Activated CD4-positive, alpha-beta T cell treated with anti-CD3 and anti-CD28 coated beads, Interleukin-2, amount 50 U/mL, for 48 hours (primary cell): ENCODE measurements at regions not wholly inside any gene's neighbourhood (a gene's known extent, or its start where the extent isn't known, plus 50 kb on each side); places are given as distances from the start of the nearest gene placed in this dataset.
"Not testable (repeated sequence)": the region's sequence is repeated elsewhere in the genome, so short reads cannot be mapped to it uniquely, and the experiment has no call there.

Experiments
- DNase-seq, 2 experiments: peaks; one replicate each; pipeline ENCODE4 v3.0.0-alpha.2; 2020

DNA sequence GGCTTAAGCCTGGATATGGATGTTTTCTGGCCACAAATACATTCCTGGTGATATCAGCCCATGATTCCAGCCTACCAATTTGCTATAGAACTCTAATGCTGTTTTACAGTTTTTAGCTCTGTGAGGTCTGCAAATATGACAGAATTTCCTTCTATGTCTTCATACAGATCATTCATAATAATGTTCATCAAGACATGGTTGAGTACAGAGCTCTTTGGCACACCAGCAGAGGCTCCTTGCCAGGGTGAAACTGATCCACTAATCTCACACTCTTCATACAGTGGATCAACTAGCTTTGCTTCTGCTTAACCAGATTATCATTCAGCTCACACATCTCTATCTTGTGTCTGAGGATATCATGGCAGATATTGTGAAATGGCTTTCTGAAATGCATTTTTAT is 672.1 kb downstream of the STK39 start:
- DNase-seq: no peak

GRCh38 chr2:167572883-167573619 is 674.3 kb downstream of the STK39 start:
- no peak for DNase-seq

GRCh38 chr2:167570370-167570769 is 677.0 kb downstream of the STK39 start:
- no peak for DNase-seq

DNA sequence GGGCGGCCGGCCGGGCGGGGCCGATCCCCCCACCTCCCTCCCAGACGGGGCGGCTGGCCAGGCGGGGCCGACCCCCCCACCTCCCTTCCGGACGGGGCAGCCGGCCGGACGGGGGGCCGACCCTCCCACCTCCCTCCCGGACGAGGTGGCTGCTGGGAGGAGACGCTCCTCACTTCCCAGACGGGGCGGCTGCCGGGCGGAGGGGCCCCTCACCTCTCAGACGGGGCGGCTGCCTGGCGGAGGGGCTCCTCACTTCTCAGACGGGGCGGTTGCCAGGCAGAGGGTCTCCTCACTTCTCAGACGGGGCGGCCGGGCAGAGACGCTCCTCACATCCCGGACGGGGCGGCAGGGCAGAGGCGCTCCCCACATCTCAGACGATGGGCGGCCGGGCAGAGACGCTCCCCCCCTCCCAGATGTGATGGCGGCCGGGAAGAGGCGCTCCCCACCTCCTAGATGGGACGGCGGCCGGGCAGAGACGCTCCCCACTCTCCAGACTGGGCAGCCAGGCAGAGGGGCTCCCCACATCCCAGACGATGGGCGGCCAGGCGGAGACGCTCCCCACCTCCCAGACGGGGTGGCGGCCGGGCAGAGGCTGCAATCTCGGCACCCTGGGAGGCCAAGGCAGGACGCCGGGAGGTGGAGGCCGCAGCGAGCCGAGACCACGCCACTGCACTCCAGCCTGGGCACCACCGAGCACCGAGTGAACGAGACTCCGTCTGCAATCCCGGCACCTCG is 675.8 kb downstream of the XIRP2 start:
- not testable (repeated sequence) for DNase-seq

- DNase-seq: not testable (repeated sequence)
These were observed 670.2 kb downstream of the XIRP2 start for GRCh38 chr2:167558272-167558991.

GRCh38 chr2:167555098-167555720 is 666.9 kb downstream of the XIRP2 start:
- no peak for DNase-seq

GRCh38 chr2:167553635-167554034 is 665.4 kb downstream of the XIRP2 start:
- DNase-seq: no peak

- DNase-seq: no peak
These were observed 663.1 kb downstream of the XIRP2 start for GRCh38 chr2:167551416-167551815.

GRCh38 chr2:167550448-167550847 is 662.2 kb downstream of the XIRP2 start:
- DNase-seq: no peak

- DNase-seq: no peak
These were observed 660.1 kb downstream of the XIRP2 start for GRCh38 chr2:167548396-167548795.

DNA sequence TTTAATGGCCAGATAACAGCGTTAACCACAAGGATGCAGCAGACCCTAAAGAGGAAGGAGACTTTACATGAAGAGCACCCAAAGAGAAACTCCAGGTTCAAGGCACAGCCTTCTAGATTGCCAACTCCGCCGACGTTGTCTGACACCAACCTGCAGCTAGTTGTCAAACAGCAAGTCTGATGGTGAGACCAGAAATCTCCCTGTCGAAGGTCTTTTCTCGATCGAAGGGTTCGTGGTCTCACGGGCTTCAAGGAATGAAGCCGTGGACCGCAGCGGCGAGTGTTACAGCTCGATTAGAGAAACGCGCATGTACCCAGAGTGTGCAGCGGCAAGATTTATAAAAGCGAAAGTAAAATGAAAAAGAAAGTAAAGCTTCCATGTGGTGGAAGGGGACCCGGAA is 656.3 kb downstream of the XIRP2 start:
- no peak for DNase-seq

DNA sequence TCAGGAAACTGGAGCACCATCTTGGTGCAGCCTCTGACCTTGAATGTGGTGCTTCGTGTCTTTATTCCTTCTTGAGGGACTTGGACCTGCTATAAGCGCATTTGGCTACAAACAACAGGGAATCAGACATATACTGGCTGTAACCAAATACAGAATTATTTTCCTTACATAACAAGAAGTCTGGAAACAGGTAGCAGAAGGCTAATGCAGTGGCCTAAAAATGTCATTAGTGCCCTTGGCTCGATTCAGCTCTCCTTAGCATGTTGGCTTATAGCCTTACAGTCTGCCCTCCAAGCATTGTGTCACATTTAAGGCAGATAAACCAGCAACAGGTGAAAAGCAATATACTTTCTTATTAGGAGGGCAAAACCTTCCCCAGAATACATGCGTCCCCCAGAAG is 655.4 kb downstream of the XIRP2 start:
- no peak for DNase-seq

DNA sequence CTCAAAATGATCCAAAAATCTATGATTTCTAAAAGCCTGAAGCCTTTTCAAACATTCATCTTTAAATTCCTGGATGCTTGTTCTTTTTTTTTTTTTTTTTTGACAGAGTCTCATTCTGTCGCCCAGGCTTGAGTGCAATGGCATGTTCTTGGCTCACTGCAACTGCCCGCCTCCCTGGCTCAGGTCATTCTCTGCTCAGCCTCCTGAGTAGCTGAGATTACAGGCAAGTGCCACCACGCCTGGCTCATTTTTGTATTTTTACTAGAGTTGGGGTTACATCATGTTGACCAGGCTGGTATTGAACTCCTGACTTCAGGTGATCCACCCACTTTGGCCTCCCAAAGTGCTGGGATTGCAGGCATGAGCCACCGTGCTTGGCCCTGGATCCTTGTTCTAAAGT is 649.5 kb downstream of the XIRP2 start:
- no peak for DNase-seq

DNA sequence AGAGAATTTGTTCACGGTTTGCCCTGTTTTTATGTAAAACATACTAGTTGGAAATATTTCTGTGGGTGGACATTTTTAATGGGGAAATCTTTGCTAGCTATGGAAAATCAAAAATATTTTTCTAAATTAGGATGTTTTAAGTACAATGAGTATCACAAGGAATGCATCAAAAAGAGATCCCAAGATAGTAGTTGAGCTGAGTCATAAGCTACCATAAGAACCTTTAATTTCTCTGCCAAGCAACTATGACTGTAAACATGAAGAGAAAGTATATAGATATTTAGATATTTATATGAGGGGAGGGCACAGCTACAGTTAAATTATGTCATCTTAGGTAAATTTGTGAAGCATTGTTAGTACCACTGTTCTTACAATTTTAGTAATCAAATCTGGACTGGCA is 646.2 kb downstream of the XIRP2 start:
- DNase-seq: no peak

GRCh38 chr2:167524786-167525185 is 636.5 kb downstream of the XIRP2 start:
- DNase-seq: no peak

GRCh38 chr2:167510071-167510759 is 621.9 kb downstream of the XIRP2 start:
- no peak for DNase-seq

DNA sequence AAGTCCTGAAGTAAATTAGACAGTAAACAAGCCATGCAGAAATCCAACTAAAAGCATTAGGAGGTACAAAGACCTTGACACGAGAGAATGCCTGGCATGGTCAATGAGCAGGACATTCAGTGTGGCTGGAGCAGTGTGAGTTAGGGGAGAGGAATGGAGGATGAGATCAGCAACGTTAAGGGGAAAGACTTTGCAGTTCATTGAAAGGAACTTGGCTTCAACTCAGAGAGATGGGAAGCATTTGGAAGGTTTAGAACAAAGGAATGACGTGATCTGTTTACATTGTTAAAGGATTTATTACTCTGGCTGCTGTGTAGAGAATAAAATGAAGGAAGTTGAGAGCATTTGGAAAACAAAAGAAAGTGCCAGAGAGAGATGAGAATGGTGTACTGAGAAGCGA is 621.3 kb downstream of the XIRP2 start:
- DNase-seq: no peak

DNA sequence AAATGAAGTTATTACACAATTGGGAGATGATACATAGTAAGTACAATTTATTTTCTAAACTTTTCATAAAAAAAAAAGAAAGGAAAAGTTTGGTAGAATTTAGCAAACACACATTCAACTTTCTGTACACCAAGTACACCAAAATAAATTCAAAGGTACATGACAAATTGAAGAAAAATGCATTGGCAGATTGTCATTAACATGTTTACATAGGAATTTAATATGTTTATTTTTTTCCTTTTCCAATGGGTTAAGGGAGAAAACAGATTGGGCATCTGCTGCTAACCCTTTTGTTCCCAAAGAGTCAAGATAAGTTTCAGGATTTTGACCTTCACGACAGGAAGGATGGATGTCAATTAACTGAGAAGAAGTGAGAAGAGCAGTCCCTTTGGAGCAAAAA is 620.4 kb downstream of the XIRP2 start:
- no peak for DNase-seq

- DNase-seq: no peak
These were observed 618.1 kb downstream of the XIRP2 start for GRCh38 chr2:167506395-167506794.

GRCh38 chr2:167504695-167505094 is 616.4 kb downstream of the XIRP2 start:
- no peak for DNase-seq

GRCh38 chr2:167504061-167504460 is 615.8 kb downstream of the XIRP2 start:
- DNase-seq: no peak

DNA sequence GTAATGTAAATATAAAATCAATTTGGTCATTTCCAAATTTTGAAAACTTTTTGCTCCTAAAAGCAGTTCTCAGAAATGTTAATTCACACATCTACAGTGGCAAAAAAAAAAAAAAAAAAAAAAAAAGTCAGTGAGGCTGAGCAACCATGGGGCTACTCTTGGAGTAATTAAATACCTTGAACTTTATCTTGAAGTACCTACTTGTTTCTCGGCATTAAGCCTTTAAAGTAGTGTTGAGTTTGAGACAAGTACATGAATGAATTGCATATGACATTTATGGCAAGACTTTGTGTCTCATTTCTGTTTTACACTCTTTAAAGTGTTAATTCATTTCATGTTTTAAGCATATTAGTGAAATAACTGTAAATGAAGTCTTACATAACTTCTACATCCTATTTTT is 613.3 kb downstream of the XIRP2 start:
- DNase-seq: no peak

DNA sequence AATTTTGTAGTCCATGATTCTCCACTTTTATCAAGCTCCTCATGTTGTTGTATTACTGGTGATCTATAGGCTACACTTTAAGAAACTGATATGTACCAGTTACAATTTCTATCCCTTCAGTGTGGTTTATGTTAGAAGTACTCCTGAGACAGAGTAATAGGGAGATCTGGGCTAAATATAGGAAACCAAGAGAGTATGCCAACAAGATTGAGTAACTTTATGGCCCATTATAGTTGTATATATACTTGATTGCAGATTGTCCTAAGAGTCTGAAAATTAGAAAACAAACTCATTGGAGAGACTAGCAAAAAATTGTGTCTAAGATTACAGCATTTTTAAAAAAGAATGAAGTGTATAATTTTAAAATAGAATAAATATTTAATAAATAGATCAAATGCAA is 605.6 kb downstream of the XIRP2 start:
- DNase-seq: no peak
